Loucy (cell line): ENCODE measurements at regions not wholly inside any gene's neighbourhood (a gene's known extent, or its start where the extent isn't known, plus 50 kb on each side); places are given as distances from the start of the nearest gene placed in this dataset.

Source experiments
- H2AFZ ChIP-seq: fragments of 200-600 bp; sonication (generic); 2 replicates; pipeline ENCODE4 v1.6.0; 2016; ENCODE audit warnings: antibody characterized with exemption, mild to moderate bottlenecking, low read length, moderate library complexity
- H3F3A ChIP-seq: fragments of 200-600 bp; 2 replicates; pipeline ENCODE4 v1.6.0; 2016; ENCODE audit warnings: antibody characterized with exemption, low read depth, mild to moderate bottlenecking
- H3K27me3 ChIP-seq: fragments of 200-600 bp; sonication (generic); 2 replicates; pipeline ENCODE4 v1.6.1; 2014; ENCODE audit warnings: low read length, mild to moderate bottlenecking; ENCODE audit not compliant: insufficient read depth, poor library complexity, severe bottlenecking
- H3K36me3 ChIP-seq: fragments of 200-600 bp; sonication (generic); 2 replicates; pipeline ENCODE4 v1.6.1; 2016; ENCODE audit warnings: low read length; ENCODE audit not compliant: insufficient read depth
- H3K4me1 ChIP-seq: fragments of 200-600 bp; sonication (generic); 2 replicates; pipeline ENCODE4 v1.5.1; 2014; ENCODE audit warnings: low read length, mild to moderate bottlenecking; ENCODE audit not compliant: insufficient read depth, poor library complexity, severe bottlenecking
- H3K4me2 ChIP-seq: fragments of 200-600 bp; sonication (generic); 2 replicates; pipeline ENCODE4 v1.6.0; 2014; ENCODE audit warnings: antibody characterized with exemption, low read length, low read depth, mild to moderate bottlenecking; ENCODE audit not compliant: poor library complexity, severe bottlenecking
- H3K4me3 ChIP-seq: fragments of 200-600 bp; sonication (generic); 2 replicates; pipeline ENCODE4 v1.5.1; 2014; ENCODE audit warnings: low read length, mild to moderate bottlenecking, mixed read lengths; ENCODE audit not compliant: poor library complexity, severe bottlenecking
- H3K79me2 ChIP-seq: fragments of 200-600 bp; sonication (generic); 2 replicates; pipeline ENCODE4 v1.6.1; 2014; ENCODE audit warnings: low read length; ENCODE audit not compliant: insufficient read depth
- H3K9ac ChIP-seq: fragments of 200-600 bp; sonication (generic); 2 replicates; pipeline ENCODE4 v1.6.0; 2014; ENCODE audit warnings: mild to moderate bottlenecking, low read depth, low read length, moderate library complexity; ENCODE audit not compliant: poor library complexity, severe bottlenecking
- H3K9me2 ChIP-seq: fragments of 200-600 bp; sonication (generic); replicated peaks from 2 replicates; pipeline ENCODE4 v1.6.1; 2016; ENCODE audit warnings: low read depth, low read length, mixed read lengths
- H3K9me3 ChIP-seq: fragments of 200-600 bp; sonication (generic); 2 replicates; pipeline ENCODE4 v1.6.1; 2014; ENCODE audit warnings: mild to moderate bottlenecking, antibody characterized with exemption, low read length, low read depth; ENCODE audit not compliant: insufficient read depth
- H4K20me1 ChIP-seq: fragments of 200-600 bp; sonication (generic); 2 replicates; pipeline ENCODE4 v1.6.0; 2014; ENCODE audit warnings: antibody characterized with exemption, low read length, mild to moderate bottlenecking; ENCODE audit not compliant: insufficient read depth, poor library complexity, severe bottlenecking
- EZH2phosphoT487 ChIP-seq: fragments of 200-600 bp; IDR thresholded peaks from 2 replicates; pipeline ENCODE4 v1.6.1; 2018; ENCODE audit warnings: antibody characterized with exemption, mild to moderate bottlenecking, moderate library complexity, borderline replicate concordance
- TF ChIP-seq, protein P1 (sequence below): fragments of 200-600 bp; sonication (generic); conservative IDR thresholded peaks from 2 replicates; pipeline ENCODE4 v1.5.1; 2014; ENCODE audit warnings: mild to moderate bottlenecking, antibody characterized with exemption, low read length

GRCh38 chr10:55287346-55287745, 486.3 kb upstream of the PCDH15 start:
- no peak overlapping the region for H2AFZ ChIP-seq
- no peak overlapping the region for H3K4me3 ChIP-seq
- no peak for TF ChIP-seq EZH2phosphoT487
- H3K4me2 ChIP-seq = no peak overlapping the region
- no peaks in the 10 kb centered on the region for H4K20me1 ChIP-seq
- H3K79me2 ChIP-seq = no peaks in the 10 kb centered on the region
- H3K36me3 ChIP-seq = no peaks in the 10 kb centered on the region
- H3K27me3 ChIP-seq = no peaks in the 10 kb centered on the region
- H3K9me2 ChIP-seq = no peaks in the 10 kb centered on the region
- H3K9me3 ChIP-seq = no peaks in the 10 kb centered on the region
- H3K9ac ChIP-seq = no peak overlapping the region
- H3F3A ChIP-seq = no peaks in the 10 kb centered on the region
- H3K4me1 ChIP-seq = no peaks in the 10 kb centered on the region

DNA sequence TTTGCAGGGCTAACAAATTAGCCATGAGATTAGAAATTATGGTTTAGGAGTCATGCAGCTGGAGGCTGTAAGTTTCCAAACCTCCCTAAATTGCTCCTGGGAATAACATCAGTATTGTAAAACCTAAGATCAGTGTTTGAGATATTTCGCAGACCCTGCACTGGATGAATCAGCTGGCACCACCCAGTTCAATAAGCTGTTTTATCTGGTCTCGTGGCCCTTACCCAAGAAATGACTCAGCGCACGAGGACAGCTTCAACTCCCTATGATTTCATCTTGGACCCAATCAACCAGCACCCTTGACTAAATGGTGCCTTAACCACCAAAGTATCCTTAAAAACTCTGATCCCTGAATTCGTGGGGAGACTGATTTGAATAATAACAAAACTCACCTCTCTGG, 482.0 kb upstream of the PCDH15 start:
- Histone ChIP-seq H3F3A (no peaks in the 10 kb centered on the region), H3K9ac (no peak overlapping the region), H3K27me3 (no peaks in the 10 kb centered on the region), H3K36me3 (no peaks in the 10 kb centered on the region), H3K4me1 (no peaks in the 10 kb centered on the region), H3K4me2 (no peak overlapping the region), H3K4me3 (no peak overlapping the region), H2AFZ (no peak overlapping the region), H3K79me2 (no peaks in the 10 kb centered on the region), H3K9me2 (no peaks in the 10 kb centered on the region), H4K20me1 (no peaks in the 10 kb centered on the region), H3K9me3 (no peaks in the 10 kb centered on the region)
- no peak for TF ChIP-seq EZH2phosphoT487
- TF ChIP-seq, protein P1, sequence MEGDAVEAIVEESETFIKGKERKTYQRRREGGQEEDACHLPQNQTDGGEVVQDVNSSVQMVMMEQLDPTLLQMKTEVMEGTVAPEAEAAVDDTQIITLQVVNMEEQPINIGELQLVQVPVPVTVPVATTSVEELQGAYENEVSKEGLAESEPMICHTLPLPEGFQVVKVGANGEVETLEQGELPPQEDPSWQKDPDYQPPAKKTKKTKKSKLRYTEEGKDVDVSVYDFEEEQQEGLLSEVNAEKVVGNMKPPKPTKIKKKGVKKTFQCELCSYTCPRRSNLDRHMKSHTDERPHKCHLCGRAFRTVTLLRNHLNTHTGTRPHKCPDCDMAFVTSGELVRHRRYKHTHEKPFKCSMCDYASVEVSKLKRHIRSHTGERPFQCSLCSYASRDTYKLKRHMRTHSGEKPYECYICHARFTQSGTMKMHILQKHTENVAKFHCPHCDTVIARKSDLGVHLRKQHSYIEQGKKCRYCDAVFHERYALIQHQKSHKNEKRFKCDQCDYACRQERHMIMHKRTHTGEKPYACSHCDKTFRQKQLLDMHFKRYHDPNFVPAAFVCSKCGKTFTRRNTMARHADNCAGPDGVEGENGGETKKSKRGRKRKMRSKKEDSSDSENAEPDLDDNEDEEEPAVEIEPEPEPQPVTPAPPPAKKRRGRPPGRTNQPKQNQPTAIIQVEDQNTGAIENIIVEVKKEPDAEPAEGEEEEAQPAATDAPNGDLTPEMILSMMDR = no peak

DNA sequence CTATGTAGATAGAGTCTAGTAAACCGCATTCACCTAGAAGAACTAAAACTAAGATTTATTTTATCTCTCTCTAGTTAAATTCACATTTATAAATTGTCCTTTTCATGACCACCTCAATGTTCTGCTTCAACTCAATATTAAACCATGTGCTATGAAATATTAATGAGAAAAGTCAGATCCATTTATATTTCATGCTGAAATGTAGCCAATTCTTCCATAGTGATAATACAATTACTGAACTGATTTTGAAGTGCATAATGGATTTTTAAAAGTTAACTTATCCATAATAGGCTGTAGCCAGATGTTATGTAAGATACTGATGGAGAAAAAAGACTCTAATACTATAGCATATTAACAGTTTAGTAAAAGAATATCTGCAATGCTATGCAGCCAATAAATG, 479.7 kb upstream of the PCDH15 start:
- Histone ChIP-seq H4K20me1 (no peaks in the 10 kb centered on the region), H3F3A (no peaks in the 10 kb centered on the region), H2AFZ (no peak overlapping the region), H3K4me1 (no peaks in the 10 kb centered on the region), H3K9ac (no peak overlapping the region), H3K36me3 (no peaks in the 10 kb centered on the region), H3K27me3 (no peaks in the 10 kb centered on the region), H3K9me2 (no peaks in the 10 kb centered on the region), H3K9me3 (no peaks in the 10 kb centered on the region), H3K4me3 (no peak overlapping the region), H3K79me2 (no peaks in the 10 kb centered on the region), H3K4me2 (no peak overlapping the region)
- TF ChIP-seq EZH2phosphoT487 = no peak
- TF ChIP-seq, protein P1 = no peak

GRCh38 chr10:55277549-55277948, 476.5 kb upstream of the PCDH15 start:
- no peaks in the 10 kb centered on the region for H3K79me2 ChIP-seq
- H2AFZ ChIP-seq = no peak overlapping the region
- H3K36me3 ChIP-seq = no peaks in the 10 kb centered on the region
- no peak overlapping the region for H3K4me2 ChIP-seq
- H3K4me3 ChIP-seq = no peak overlapping the region
- H4K20me1 ChIP-seq = no peaks in the 10 kb centered on the region
- H3K4me1 ChIP-seq = no peaks in the 10 kb centered on the region
- no peaks in the 10 kb centered on the region for H3F3A ChIP-seq
- H3K9ac ChIP-seq = no peak overlapping the region
- TF ChIP-seq EZH2phosphoT487 = no peak
- TF ChIP-seq, protein P1 = no peak
- no peaks in the 10 kb centered on the region for H3K27me3 ChIP-seq
- no peaks in the 10 kb centered on the region for H3K9me2 ChIP-seq
- no peaks in the 10 kb centered on the region for H3K9me3 ChIP-seq
